ENCODE measurements at regions not wholly inside any gene's neighbourhood (a gene's known extent, or its start where the extent isn't known, plus 50 kb on each side); places are given as distances from the start of the nearest gene placed in this dataset.

DNA sequence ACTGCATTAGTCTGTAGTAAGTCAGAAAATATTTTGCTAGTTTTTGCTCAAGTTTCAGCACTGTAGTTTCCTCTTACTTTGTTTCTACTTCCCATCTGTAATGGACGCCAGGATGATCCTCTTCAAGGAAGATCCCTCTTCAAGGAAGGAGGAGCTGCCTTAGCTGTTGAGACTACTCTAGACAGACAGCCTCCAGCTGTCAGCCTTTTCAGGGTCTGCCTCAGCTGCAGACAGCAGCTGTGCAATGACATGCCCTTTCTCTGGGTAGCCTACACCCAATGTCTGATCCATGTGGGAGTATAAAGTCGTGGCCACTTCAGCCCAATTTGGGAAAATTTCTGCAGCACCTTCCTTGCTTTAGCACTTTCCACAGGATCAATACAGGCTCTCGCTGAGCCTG, 281.0 kb upstream of the MAOA start:
- Histone ChIP-seq H3K27me3 (ENCODE audit: insufficient read depth, low read length, poor library complexity) (no peaks in the 10 kb centered on the region), H4K20me1 (ENCODE audit: insufficient read depth, low read length) (no peaks in the 10 kb centered on the region), H3K79me2 (ENCODE audit: insufficient read depth, low read length) (no peaks in the 10 kb centered on the region), H3K4me3 (ENCODE audit: low read depth in 1 of 2, low read length in 2 of 2) (no peak overlapping the region), H3K27ac (ENCODE audit: low read length) (no peak overlapping the region), H3K4me2 (ENCODE audit: insufficient read depth, low read length) (no peak overlapping the region), H2AFZ (ENCODE audit: low read depth, low read length) (no peak overlapping the region), H3K9me3 (ENCODE audit: insufficient read depth, low read length, severe bottlenecking) (no peaks in the 10 kb centered on the region), H3K36me3 (ENCODE audit: insufficient read depth, low read length) (no peaks in the 10 kb centered on the region), H3K9ac (ENCODE audit: low read depth, low read length) (no peak overlapping the region), H3K4me1 (ENCODE audit: insufficient read depth, low read length) (no peaks in the 10 kb centered on the region)
- TF ChIP-seq, protein P1, sequence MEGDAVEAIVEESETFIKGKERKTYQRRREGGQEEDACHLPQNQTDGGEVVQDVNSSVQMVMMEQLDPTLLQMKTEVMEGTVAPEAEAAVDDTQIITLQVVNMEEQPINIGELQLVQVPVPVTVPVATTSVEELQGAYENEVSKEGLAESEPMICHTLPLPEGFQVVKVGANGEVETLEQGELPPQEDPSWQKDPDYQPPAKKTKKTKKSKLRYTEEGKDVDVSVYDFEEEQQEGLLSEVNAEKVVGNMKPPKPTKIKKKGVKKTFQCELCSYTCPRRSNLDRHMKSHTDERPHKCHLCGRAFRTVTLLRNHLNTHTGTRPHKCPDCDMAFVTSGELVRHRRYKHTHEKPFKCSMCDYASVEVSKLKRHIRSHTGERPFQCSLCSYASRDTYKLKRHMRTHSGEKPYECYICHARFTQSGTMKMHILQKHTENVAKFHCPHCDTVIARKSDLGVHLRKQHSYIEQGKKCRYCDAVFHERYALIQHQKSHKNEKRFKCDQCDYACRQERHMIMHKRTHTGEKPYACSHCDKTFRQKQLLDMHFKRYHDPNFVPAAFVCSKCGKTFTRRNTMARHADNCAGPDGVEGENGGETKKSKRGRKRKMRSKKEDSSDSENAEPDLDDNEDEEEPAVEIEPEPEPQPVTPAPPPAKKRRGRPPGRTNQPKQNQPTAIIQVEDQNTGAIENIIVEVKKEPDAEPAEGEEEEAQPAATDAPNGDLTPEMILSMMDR (IDR thresholded peaks at IDR 0.05; ENCODE audit: borderline replicate concordance, extremely low read depth, low read length, poor library complexity, severe bottlenecking), result no peak
- no peak for TF ChIP-seq EZH2 (IDR thresholded peaks at IDR 0.05; ENCODE audit: borderline replicate concordance, low read depth, low read length, severe bottlenecking)
- DNase-seq (no peak), ATAC-seq (ENCODE audit: insufficient read depth, low read depth) (no peak)

DNA sequence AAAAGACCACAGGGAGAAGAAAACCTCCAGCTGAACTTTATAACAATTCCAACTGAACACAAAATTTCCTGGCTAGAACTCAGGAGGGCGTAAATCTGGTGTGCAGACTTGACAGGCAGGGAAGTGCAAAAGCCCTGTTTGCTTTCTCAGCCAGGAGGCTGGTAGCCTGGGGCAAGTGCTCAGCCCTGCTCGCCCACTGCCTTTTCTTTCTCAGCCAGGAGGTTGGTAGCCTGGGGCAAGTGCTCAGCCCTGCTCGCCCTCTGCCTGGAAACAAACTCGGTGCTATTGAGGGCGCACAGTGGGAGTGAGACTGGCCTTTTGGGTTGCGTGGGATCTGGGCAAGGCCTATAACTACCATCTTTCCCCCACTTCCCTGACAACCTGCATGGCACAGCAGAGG, 275.4 kb upstream of the MAOA start:
- H3K4me1 ChIP-seq (ENCODE audit: insufficient read depth, low read length), result no peaks in the 10 kb centered on the region
- no peak overlapping the region for H3K27ac ChIP-seq (ENCODE audit: low read length)
- ATAC-seq (ENCODE audit: insufficient read depth, low read depth) (no peak), DNase-seq (no peak)
- no peaks in the 10 kb centered on the region for H4K20me1 ChIP-seq (ENCODE audit: insufficient read depth, low read length)
- no peaks in the 10 kb centered on the region for H3K9me3 ChIP-seq (ENCODE audit: insufficient read depth, low read length, severe bottlenecking)
- no peaks in the 10 kb centered on the region for H3K27me3 ChIP-seq (ENCODE audit: insufficient read depth, low read length, poor library complexity)
- no peak overlapping the region for H3K9ac ChIP-seq (ENCODE audit: low read depth, low read length)
- H3K4me2 ChIP-seq (ENCODE audit: insufficient read depth, low read length), result no peak overlapping the region
- TF ChIP-seq, protein P1 (IDR thresholded peaks at IDR 0.05; ENCODE audit: borderline replicate concordance, extremely low read depth, low read length, poor library complexity, severe bottlenecking), result no peak
- TF ChIP-seq EZH2 (IDR thresholded peaks at IDR 0.05; ENCODE audit: borderline replicate concordance, low read depth, low read length, severe bottlenecking), result no peak
- no peaks in the 10 kb centered on the region for H3K36me3 ChIP-seq (ENCODE audit: insufficient read depth, low read length)
- no peak overlapping the region for H3K4me3 ChIP-seq (ENCODE audit: low read depth in 1 of 2, low read length in 2 of 2)
- H3K79me2 ChIP-seq (ENCODE audit: insufficient read depth, low read length), result no peaks in the 10 kb centered on the region
- H2AFZ ChIP-seq (ENCODE audit: low read depth, low read length), result no peak overlapping the region

DNA sequence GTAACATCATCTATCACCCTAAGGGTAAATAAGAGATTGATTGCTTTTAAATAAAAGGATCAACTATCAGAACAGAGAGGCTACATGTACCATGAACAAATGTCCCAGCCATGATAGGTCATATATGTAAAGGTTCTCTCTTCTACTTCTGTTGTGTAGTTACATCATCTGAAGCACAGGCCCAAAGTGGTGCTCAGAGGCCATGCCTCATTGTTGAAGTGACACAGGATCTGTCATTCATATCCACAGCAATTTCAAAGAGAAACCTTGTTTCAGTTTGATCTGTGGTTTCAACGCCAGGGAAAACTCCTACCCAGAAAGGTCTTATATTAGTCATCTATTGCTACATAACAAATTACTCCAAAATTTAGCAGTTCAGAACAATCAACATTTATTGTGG, 269.2 kb upstream of the MAOA start:
- H3K4me3 ChIP-seq (ENCODE audit: low read depth in 1 of 2, low read length in 2 of 2), result no peak overlapping the region
- DNase-seq, result no peak
- no peaks in the 10 kb centered on the region for H3K36me3 ChIP-seq (ENCODE audit: insufficient read depth, low read length)
- no peaks in the 10 kb centered on the region for H3K4me1 ChIP-seq (ENCODE audit: insufficient read depth, low read length)
- H2AFZ ChIP-seq (ENCODE audit: low read depth, low read length), result no peak overlapping the region
- H3K27ac ChIP-seq (ENCODE audit: low read length), result no peak overlapping the region
- TF ChIP-seq EZH2 (IDR thresholded peaks at IDR 0.05; ENCODE audit: borderline replicate concordance, low read depth, low read length, severe bottlenecking), result no peak
- TF ChIP-seq, protein P1 (IDR thresholded peaks at IDR 0.05; ENCODE audit: borderline replicate concordance, extremely low read depth, low read length, poor library complexity, severe bottlenecking), result no peak
- no peak for ATAC-seq (ENCODE audit: insufficient read depth, low read depth)
- no peak overlapping the region for H3K9ac ChIP-seq (ENCODE audit: low read depth, low read length)
- H4K20me1 ChIP-seq (ENCODE audit: insufficient read depth, low read length), result no peaks in the 10 kb centered on the region
- H3K79me2 ChIP-seq (ENCODE audit: insufficient read depth, low read length), result no peaks in the 10 kb centered on the region
- no peaks in the 10 kb centered on the region for H3K9me3 ChIP-seq (ENCODE audit: insufficient read depth, low read length, severe bottlenecking)
- no peak overlapping the region for H3K4me2 ChIP-seq (ENCODE audit: insufficient read depth, low read length)
- no peaks in the 10 kb centered on the region for H3K27me3 ChIP-seq (ENCODE audit: insufficient read depth, low read length, poor library complexity)

DNA sequence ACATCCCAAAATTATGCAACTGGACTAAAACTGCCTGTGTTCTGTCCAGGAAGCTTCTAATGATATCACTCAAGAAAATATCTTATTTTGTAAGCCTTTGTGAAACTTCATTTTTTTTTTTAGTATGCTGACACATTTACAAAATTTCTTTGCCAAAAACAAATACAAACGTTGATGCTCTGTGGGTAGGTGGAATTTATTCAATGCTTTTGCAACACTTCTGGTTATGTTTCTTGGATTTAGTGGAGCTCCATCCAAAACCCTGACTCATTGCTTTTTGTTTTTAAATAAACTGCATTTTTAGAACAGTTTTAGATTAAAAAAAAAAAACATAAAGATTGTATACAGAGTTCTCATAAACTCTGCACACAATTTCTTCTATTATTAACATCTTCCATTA, 250.9 kb upstream of the MAOA start:
- Histone ChIP-seq H3K79me2 (ENCODE audit: insufficient read depth, low read length) (no peaks in the 10 kb centered on the region), H3K4me2 (ENCODE audit: insufficient read depth, low read length) (no peak overlapping the region), H3K9ac (ENCODE audit: low read depth, low read length) (no peak overlapping the region), H3K4me1 (ENCODE audit: insufficient read depth, low read length) (no peaks in the 10 kb centered on the region), H4K20me1 (ENCODE audit: insufficient read depth, low read length) (no peaks in the 10 kb centered on the region), H3K27me3 (ENCODE audit: insufficient read depth, low read length, poor library complexity) (no peaks in the 10 kb centered on the region), H3K36me3 (ENCODE audit: insufficient read depth, low read length) (no peaks in the 10 kb centered on the region), H3K4me3 (ENCODE audit: low read depth in 1 of 2, low read length in 2 of 2) (no peak overlapping the region), H2AFZ (ENCODE audit: low read depth, low read length) (no peak overlapping the region), H3K27ac (ENCODE audit: low read length) (no peak overlapping the region), H3K9me3 (ENCODE audit: insufficient read depth, low read length, severe bottlenecking) (no peaks in the 10 kb centered on the region)
- ATAC-seq (ENCODE audit: insufficient read depth, low read depth) (no peak), DNase-seq (no peak)
- TF ChIP-seq, protein P1 (IDR thresholded peaks at IDR 0.05; ENCODE audit: borderline replicate concordance, extremely low read depth, low read length, poor library complexity, severe bottlenecking), result no peak
- TF ChIP-seq EZH2 (IDR thresholded peaks at IDR 0.05; ENCODE audit: borderline replicate concordance, low read depth, low read length, severe bottlenecking), result no peak
